A549 (cell line): ENCODE measurements at regions not wholly inside any gene's neighbourhood (a gene's known extent, or its start where the extent isn't known, plus 50 kb on each side); places are given as distances from the start of the nearest gene placed in this dataset.

Source experiments
- BHLHE40 ChIP-seq: IDR thresholded peaks from 2 replicates; pipeline ENCODE4 v1.6.1; 2012; ENCODE audit warnings: low read depth, low read length, inconsistent platforms
- CEBPB ChIP-seq, 2 experiments: fragments of >200 bp in 1 of 2; sonication (Bioruptor Twin) in 1 of 2; formaldehyde crosslinking in 1 of 2; IDR thresholded peaks; 2 replicates each; pipeline ENCODE4 v1.6.1; 2012 to 2016
- CHD2 ChIP-seq: fragments of 150-350 bp; IDR thresholded peaks from 2 replicates; pipeline ENCODE4 v1.6.1; 2014; ENCODE audit warnings: low read length; ENCODE audit not compliant: partially characterized antibody
- EP300 ChIP-seq, 2 experiments: fragments of >200 bp; sonication (Bioruptor Twin); formaldehyde crosslinking; IDR thresholded peaks; 2 replicates in 1 of 2; 3 replicates in 1 of 2; pipeline ENCODE4 v1.6.1; 2016 to 2017
- ESRRA ChIP-seq: fragments of 150-350 bp; IDR thresholded peaks from 2 replicates; pipeline ENCODE4 v1.6.1; 2014; ENCODE audit warnings: mild to moderate bottlenecking, low read length, borderline replicate concordance
- JUN ChIP-seq, 2 experiments: fragments of >200 bp; sonication (Bioruptor Twin); formaldehyde crosslinking; IDR thresholded peaks; 2 replicates in 1 of 2; 3 replicates in 1 of 2; pipeline ENCODE4 v1.6.1; 2016 to 2017
- KDM5A ChIP-seq: fragments of 200-600 bp; sonication (generic); IDR thresholded peaks from 2 replicates; pipeline ENCODE4 v1.6.1; 2016; ENCODE audit warnings: antibody characterized with exemption, mild to moderate bottlenecking
- MAZ ChIP-seq: fragments of 150-350 bp; IDR thresholded peaks from 2 replicates; pipeline ENCODE4 v1.6.1; 2014; ENCODE audit warnings: antibody characterized with exemption, low read depth, low read length, borderline replicate concordance
- NR3C1 ChIP-seq: fragments of >200 bp; sonication (Bioruptor Twin); formaldehyde crosslinking; IDR thresholded peaks from 3 replicates; pipeline ENCODE4 v1.6.1; 2017
- RARB ChIP-seq: fragments of 250-450 bp; sonication (Bioruptor Pico); IDR thresholded peaks from 2 replicates; pipeline ENCODE4 v1.8.0; 2021; ENCODE audit warnings: mild to moderate bottlenecking, moderate library complexity
- RCOR1 ChIP-seq: fragments of 150-350 bp; IDR thresholded peaks from 2 replicates; pipeline ENCODE4 v1.6.1; 2014; ENCODE audit warnings: antibody characterized with exemption, low read length, low read depth
- SREBF2 ChIP-seq: fragments of 450-650 bp; IDR thresholded peaks from 2 replicates; pipeline ENCODE4 v1.6.1; 2014; ENCODE audit warnings: mild to moderate bottlenecking, moderate library complexity
- TF ChIP-seq, protein P1 (sequence below): fragments of >200 bp; sonication (Bioruptor Twin); formaldehyde crosslinking; IDR thresholded peaks from 3 replicates; pipeline ENCODE4 v1.5.1; 2016

- no peak for TF ChIP-seq CEBPB (IDR thresholded peaks at IDR 0.05)
- no peak for TF ChIP-seq NR3C1
- TF ChIP-seq, protein P1, sequence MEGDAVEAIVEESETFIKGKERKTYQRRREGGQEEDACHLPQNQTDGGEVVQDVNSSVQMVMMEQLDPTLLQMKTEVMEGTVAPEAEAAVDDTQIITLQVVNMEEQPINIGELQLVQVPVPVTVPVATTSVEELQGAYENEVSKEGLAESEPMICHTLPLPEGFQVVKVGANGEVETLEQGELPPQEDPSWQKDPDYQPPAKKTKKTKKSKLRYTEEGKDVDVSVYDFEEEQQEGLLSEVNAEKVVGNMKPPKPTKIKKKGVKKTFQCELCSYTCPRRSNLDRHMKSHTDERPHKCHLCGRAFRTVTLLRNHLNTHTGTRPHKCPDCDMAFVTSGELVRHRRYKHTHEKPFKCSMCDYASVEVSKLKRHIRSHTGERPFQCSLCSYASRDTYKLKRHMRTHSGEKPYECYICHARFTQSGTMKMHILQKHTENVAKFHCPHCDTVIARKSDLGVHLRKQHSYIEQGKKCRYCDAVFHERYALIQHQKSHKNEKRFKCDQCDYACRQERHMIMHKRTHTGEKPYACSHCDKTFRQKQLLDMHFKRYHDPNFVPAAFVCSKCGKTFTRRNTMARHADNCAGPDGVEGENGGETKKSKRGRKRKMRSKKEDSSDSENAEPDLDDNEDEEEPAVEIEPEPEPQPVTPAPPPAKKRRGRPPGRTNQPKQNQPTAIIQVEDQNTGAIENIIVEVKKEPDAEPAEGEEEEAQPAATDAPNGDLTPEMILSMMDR = no peak
- no peak for TF ChIP-seq CHD2
- TF ChIP-seq RCOR1 = no peak
- no peak for TF ChIP-seq RARB
- no peak for TF ChIP-seq KDM5A
- TF ChIP-seq BHLHE40 = no peak
- TF ChIP-seq EP300 (IDR thresholded peaks at IDR 0.05) = no peak
- no peak for TF ChIP-seq MAZ
- no peak for TF ChIP-seq ESRRA
- no peak for TF ChIP-seq JUN (IDR thresholded peaks at IDR 0.05)
- no peak for TF ChIP-seq SREBF2
Measured at GRCh38 chr12:66960704-66961690, 282.1 kb upstream of the GRIP1 start.
